ENCODE measurements at regions not wholly inside any gene's neighbourhood (a gene's known extent, or its start where the extent isn't known, plus 50 kb on each side); places are given as distances from the start of the nearest gene placed in this dataset.

DNA sequence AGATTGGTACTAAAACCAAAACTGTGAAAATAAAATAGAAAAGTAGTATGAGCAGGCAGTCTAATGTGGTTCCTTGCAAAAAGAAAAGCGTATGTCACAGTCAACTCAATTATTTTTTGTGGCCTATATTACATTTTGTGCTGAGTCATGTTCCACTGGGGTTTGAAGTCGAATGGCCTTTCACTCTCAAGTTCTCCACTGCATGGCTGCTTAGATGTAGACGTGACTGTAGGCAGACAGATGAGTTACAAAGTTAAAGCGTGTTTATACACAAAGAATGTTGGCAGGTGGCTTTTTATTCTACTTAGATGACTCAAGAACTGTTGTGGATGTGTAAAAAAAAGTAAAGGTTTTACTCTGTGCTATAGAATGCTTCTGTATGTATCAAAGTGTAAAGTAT lies 133.9 kb downstream of the SLITRK6 start:
- DNase-seq (ENCODE audit: low spot score): no peak

DNA sequence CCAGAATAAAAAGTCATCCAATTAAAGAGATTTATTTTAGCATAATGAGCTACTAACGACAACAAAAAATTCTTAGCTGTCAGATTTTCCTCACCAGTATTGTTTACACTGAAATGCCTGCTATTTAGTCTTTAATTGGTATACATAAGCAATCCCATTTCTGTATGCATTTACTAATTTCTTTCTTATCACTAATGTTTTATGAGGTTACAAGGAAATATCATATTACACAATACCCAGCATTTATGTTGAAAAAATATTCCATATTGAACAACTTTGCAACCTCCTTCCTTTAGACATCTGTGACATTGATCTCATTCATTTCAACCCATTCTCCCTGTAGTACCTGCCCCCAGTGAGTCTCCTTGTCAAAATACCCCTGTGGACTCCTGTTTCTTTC lies 135.4 kb downstream of the SLITRK6 start:
- no peak for DNase-seq (ENCODE audit: low spot score)

DNA sequence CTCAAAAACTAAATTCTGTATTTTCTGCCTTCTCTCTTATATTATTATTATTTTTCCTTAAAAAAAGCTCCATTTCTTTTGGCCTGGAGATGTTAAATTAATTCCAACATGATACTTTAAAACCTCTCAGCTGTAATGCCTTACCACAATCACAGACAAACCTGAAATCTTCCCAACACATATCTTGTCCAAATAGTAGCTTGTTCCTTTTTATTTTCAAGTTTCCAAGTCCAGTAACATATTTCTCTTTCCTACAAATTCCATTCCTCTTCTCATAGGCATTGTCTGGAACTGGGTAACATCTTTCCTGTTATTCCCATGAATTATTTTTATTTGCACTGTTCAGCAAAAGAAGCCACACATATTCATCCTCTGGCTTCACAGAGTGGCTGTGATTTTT lies 137.0 kb downstream of the SLITRK6 start:
- no peak for DNase-seq (ENCODE audit: low spot score)

DNA sequence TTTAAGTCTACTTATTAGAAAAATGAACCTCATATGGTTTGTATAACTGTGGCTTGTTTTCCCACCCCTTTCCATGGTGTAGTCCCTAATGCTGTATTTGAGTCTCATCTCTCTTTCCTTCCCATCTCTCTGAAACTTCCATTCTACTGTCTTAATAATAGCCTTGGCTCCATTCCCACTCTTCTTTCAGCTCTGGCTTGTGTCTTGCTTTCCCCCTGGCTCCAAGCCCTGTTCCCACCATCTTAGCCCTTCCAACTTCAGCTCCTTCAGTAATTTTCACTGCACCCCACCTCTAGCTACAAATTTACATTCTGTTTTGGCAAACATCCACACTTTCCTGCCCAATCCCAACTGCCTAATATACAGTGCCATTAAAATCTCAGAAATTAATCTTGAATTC lies 137.5 kb downstream of the SLITRK6 start:
- DNase-seq (ENCODE audit: low spot score): no peak

DNA sequence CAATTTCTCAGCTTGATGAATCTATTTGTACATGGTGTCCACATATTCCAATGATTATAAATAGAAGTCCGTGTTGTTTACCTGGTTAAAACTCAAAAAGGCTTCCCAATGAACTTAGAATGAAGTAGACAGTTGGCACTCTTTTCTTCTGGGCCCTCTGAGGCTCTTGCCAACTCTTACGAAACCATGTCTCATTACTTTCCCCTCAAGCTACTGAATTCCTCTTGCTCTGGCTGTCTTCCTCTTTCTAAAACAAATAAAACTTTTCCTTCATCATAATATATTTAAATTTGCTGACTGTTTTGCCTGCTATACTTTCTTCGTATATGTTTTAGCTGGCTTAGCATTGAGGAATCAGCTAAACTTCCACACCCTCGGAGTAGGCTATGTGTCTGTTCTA lies 139.7 kb downstream of the SLITRK6 start:
- no peak for DNase-seq (ENCODE audit: low spot score)

DNA sequence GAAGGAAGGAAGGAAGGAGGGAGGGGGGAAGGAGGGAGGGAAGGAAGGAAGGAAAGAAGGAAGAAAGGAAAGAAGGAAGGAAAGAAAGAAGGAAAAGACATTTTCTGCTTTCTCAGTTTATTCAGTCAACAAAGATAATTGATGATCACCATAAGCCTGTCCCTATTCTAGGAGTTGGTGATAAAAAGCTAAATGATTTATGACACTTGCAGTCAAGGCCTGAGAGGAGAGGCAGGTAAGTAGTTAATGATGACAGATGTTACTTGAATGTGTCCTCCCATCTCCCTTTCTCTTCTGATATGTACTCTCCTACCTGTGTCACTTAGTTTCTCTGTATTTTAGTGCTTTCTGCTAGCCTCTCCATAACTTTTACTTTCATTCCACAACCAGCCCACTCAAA lies 141.3 kb downstream of the SLITRK6 start:
- no peak for DNase-seq (ENCODE audit: low spot score)

DNA sequence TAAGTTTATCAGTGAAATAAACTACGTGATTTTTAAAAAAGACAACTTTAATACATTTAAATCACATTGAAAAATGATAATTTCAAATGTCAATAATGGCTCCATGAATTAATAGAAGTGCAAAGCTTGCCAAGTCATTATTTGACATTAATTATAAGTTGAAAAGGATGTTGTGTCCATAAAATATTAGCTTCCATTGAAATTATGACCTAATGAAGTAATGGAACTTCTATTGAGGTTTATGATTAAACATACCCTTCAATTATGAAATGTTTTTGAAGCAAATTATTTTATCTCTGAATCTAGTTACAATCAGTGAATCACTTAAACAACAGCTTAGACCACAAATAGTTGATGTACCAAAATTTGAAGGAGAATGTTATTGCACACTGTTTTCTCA lies 144.2 kb downstream of the SLITRK6 start:
- no peak for DNase-seq (ENCODE audit: low spot score)

DNA sequence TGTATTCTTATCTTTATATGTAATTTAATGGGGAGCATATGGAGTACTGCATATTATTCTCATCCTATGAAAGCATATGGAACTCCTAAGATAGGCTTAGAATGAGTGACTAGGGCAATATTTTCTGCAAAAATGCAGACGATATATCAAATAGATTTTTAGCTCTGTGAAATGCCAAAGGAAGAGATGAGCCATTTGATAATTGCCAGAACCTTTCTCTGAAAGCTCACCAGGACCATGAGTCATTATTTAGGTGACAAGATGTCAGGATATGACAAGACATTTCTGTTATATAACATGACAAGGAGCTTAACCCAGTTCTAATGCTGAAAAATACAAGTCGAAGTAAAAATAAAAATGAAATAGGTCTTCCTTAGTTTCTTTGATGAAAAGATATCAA lies 145.0 kb downstream of the SLITRK6 start:
- DNase-seq (ENCODE audit: low spot score): no peak

DNA sequence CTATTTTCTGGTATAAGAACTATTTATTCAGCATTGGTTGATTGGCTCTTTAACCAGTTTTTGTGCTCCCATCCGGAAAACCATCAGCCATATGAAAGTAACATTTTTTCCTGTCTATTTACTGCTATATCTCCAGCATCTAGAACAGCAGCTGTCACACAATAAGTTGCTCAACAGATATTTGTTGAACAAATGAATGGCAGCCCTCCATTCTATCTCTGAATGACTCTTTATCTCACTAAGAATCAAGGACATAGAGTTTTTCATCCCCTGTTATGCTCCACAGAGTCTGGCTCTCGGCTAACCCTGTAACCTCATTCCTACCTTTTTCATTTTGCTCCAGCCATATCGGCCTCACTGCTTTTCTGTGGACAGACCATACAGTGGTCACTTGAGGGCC lies 145.5 kb downstream of the SLITRK6 start:
- DNase-seq (ENCODE audit: low spot score): no peak

DNA sequence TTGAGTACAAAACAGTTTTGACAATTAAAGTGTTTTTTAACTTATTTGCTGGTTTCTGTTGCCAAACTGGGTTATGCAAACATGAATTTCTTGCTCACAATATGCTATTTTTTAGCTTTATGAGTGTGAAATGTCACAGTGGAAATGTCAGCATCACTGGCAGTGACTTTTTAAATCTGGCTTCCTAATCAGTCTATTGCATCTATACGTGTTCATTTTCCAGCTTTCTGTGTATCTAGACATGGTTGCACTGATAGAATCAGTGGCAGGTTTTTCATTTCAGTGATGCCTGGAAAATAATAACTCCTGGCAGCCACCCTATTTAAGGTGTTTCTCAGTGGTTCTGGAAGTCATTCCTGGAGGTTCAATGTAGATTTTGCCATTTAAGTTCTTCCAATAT lies 146.7 kb downstream of the SLITRK6 start:
- DNase-seq (ENCODE audit: low spot score): no peak

DNA sequence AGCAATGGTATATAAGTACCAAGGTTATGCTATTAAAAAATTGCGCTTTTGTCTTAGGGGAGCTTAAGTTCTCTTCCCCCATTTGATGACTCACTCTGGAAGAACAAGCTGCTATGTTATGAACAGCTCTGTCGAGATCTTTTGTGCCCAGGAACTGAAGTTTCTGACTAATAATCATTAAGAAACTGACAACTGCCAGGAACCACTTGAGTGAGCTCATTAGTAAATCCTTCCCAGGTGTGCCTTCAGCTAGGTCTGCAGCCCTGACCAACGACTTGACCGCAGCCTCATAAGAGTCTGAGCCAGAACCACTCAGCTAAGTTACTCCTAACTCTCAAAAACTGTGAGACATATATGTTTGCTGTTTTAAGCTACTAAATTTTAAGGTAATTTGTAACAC lies 147.8 kb downstream of the SLITRK6 start:
- no peak for DNase-seq (ENCODE audit: low spot score)

DNA sequence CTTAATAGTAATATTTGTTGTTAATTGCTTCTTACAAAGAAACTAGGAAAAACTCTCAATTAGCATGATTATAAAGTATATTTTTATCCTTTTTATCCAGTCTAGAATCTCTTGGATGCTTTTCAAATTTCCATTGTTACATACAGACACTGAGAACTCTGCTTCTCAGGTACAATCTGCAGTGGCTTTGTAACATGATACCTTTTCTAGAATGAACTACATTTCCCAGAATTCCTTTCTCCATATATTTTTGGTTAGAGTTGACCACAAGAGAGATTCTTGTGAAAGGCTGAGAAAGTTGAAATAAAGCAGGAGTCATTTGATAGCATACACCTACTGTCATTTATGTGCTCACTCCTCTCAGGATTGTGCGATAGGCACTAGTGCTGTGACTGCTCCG lies 148.6 kb downstream of the SLITRK6 start:
- DNase-seq (ENCODE audit: low spot score): no peak

DNA sequence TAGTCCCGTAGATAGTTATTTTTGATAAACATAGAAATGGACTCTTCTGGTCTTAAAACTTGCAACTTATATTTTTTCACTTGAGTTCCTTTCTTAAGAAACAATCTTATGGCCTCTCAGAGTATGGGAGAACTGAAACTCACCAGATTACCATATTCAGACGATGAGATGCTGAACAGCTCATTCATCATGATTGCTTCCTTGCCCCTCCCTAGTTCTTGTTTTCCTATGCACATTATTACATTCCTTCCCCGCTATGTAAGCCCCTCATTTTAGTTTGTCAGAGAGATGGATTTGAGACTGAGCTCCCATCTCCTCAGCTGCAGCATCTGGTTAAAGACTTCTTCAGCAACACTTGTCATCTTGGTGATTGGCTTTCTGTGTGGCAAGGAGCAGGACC lies 158.5 kb downstream of the SLITRK6 start:
- DNase-seq (ENCODE audit: low spot score): no peak

DNA sequence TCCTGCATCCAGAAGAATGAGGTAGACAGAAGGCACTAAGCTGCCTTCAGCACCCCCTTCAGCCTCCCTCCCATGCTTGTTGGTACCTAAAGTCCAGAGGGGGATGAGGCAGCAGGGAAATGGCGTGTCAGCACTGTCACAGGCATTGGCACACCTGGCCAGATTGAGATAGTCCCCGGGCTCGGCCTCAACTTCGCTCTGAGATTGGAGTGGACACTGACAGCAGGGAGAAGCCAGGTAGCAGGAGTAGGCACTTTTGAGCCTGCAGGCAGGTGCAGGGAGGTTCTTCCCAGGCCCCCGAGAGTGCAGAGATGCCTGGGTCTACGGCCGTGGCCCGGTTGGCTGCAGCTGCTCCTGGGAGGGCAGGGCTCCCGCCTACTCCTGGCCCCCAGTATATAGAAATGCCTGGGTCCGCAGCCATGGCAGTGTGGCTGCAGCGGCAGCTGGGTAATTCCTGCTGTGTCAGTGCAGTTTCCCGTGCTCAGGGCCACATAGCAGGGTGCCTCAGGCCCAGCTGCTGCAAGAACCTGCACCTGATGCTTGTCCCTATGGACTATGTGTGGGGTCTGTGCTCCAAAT lies 160.3 kb downstream of the SLITRK6 start:
- DNase-seq (ENCODE audit: low spot score): no peak

DNA sequence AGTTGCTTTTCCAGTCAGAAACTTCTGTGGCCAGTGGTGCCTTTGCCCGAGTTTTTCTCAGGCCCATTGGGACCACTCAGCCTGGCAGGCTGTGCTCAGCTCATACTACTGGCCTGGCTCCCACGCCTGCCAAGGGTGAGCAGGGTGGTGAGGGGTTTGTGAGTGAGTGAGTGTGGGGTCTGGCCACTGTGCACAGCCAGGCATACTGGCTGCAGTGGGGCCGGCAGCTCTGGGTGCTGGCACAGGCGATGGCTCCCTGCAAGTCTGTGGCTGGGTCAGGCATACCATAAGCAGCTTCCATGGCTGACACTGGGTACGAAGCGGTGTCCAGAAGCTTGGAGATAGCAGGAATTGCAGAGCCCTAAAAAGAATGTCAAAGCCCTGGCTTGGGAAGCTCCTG lies 161.0 kb downstream of the SLITRK6 start:
- DNase-seq (ENCODE audit: low spot score): no peak

DNA sequence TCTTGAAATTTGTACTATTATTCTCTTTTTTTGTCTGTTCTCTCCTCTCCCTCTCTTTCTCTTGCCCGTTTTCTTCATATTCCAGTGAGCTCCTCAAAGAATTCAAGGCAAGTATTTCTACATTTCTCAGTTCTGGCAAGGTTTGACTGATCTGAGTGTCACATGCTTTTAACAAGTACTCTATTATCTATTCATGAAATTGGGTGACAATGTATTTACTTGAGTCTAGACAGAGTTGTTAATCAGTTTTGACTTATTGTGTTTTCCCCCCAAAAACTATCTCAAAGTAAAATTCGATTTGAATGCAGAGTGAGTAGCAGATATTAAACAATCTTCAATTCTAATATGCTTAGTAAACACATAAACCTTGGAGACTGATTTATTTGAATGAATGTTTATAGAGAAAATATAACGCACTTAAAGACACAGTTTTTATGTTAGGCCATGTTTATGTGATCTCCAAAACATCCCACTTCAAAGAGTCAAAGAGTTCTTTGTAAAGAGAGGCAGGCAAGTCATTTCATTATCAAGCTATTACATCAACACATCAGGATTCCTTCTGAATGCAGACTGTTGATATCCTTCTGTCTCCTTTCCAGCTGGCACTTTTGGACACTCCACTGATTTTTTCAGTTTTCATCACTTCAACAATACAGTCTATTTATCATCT lies 166.6 kb downstream of the SLITRK6 start:
- DNase-seq (ENCODE audit: low spot score): no peak

DNA sequence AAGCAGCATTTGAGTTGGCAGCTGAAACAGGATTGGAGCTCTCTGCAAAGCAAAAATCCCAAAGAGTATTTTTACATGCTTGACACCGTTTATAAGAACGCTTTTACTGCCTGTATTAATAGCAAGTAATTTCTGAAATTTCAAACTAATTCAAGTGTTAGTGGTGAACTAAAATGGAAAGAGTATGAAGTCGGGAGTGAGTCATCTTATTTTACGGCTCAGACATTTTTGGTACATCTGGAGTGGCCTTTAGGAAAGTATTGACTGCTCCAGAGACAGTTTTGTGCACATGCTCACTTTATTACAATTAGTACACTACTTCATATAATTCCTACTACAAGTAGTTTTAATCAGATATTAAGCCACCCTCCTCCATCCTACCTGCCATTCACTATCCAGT lies 167.4 kb downstream of the SLITRK6 start:
- DNase-seq (ENCODE audit: low spot score): no peak

DNA sequence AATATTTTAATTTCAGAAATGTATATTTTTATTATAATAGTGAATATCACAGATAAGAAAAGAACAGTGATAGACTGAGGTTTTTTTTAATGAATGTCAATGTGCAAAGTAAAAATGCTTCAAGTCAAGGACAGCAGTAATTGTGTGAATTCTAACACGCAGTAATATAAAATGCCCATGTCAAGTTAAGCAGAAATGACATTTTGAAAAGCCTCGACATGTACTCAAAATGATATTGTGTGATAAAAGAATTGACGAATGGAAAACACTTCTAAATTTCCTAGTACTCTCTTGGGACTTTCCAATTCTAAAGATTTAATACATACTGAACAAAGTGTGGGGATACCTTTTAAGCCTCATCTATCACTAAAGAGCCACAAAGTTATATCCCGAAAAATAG lies 172.6 kb downstream of the SLITRK6 start:
- DNase-seq (ENCODE audit: low spot score): no peak

DNA sequence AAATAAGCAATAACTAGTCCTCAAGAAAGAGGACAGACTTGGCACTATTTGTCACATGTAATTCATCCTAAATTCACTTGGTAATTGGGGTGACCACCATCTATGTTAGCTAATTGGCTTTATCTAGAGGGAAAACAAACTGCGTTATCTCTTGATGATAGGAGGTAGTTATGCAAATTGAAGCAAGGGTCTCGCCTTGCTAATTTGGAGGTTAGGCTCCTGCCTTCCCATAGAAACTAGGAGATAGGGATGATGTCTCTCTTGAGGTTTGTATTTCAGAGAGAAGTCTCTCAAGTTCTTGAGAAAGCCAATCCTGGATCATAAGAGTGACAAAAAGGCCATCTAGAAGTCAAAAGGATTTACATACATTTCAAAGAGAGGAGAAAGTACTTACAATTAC lies 179.9 kb downstream of the SLITRK6 start:
- no peak for DNase-seq (ENCODE audit: low spot score)

DNA sequence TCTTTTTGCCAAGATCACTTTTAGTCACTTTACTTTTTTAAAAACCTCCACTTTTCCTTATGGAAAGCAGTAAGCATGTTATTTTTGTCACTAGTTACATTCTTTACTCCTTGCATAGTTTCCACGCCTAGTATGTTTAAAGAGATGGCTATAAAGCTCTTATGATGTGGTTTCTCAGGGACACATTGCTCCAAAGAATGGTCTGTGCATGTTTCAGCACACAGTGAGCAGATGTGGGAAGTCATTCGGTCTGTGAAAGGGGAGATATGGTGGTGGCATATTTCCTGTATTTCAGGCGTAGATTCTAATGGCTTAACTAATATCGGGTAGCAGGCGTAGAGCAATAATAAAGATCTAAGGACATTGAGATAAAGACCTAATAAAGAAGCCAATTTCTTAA lies 180.7 kb downstream of the SLITRK6 start:
- DNase-seq (ENCODE audit: low spot score): no peak

DNA sequence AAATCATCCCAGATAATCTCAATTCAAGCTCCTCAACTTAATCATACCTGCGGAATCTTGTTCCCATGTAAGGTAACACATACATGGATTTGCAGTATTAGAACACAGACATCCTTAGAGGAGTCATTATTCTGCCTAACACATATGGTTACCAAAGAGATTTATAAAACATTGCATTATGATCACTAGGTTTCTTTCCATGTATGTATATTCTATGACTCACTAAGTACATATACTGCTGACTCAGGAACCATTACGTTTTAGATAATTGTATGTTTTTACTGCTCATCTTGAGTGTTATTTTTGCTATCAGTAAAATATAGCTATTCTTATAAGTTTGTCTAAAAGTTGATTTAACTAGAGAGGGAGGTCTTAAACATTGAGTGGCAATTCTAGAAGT lies 182.9 kb downstream of the SLITRK6 start:
- no peak for DNase-seq (ENCODE audit: low spot score)

DNA sequence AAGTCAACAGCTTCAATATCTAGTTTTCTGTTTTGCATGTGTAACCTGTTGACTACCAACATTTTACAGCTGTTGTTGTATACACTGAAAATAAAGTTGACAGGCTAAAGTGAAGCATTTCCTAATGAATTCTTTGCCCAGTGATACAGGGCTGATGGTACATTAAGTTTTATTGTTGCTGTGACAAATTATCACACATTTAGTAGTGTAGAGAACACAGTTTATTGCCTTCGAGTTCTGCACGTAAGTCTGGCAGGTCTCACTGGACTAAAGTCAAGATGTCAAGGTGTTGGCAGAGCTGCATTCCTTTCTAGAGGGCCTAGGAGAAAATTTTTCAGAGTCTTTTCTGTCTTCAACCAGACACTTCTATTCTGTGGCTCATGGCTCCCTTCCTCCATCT lies 184.2 kb downstream of the SLITRK6 start:
- DNase-seq (ENCODE audit: low spot score): no peak

DNA sequence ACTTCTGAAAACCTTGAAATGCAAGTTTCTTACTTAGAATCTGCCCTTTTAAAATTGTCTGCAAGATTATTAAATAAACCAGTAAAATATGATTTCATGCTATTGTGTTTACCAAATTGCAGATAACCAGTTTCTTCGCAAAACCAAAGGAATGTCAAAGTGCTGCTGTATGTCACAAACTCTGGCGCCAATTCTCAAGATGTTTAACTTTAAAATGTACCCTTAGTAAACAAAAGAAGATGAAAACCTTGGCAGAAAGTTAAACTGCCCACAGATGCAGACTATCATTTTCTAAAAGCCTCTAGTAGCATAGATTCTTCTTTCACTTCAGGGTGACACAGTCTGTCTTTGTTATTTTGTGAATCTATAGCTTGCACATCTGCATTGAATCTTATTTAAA lies 189.2 kb downstream of the SLITRK6 start:
- no peak for DNase-seq (ENCODE audit: low spot score)

DNA sequence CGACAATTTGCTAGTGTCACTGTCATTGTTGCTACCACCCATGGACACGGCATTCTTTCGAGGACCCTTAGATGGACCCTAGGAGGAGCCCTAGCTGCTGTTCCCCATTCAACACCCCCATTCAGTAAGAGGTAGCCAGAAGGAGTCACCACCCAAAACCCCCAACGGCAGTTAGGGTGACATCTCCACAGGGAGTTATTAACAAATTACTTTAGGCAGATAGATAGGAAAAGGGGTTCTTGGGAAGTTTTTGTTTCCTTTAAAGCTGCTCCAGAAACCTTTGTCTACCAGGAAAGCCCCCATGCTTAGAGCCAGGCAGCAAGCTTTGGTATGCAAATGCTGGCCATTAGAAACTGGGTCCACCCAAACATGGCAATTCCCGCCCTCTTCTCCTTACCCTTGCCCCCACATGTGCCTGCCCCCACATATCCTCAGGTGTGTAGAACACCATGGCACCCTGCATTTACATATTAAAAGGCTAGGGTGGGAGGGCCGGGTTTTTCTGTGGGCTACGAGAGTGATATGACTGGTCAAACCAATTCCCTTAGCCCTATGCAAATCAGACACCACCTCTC lies 190.9 kb downstream of the SLITRK6 start:
- DNase-seq (ENCODE audit: low spot score): no peak

Data from A172 (cell line).